ENCODE measurements at regions not wholly inside any gene's neighbourhood (a gene's known extent, or its start where the extent isn't known, plus 50 kb on each side); places are given as distances from the start of the nearest gene placed in this dataset.

GRCh38 chr14:100399052-100399849 is 76.1 kb downstream of the SLC25A47 start:
- no peak for DNase-seq

- no peak for DNase-seq
Observed at GRCh38 chr14:100400115-100400514, 77.0 kb downstream of the SLC25A47 start.

GRCh38 chr14:100401031-100401692 is 78.0 kb downstream of the SLC25A47 start:
- DNase-seq = no peak

- DNase-seq = no peak
Observed at GRCh38 chr14:100401792-100402191, 78.7 kb downstream of the SLC25A47 start.

- no peak for DNase-seq
Observed at GRCh38 chr14:100402631-100403030, 79.5 kb downstream of the SLC25A47 start.

GRCh38 chr14:100403105-100403504 is 80.0 kb downstream of the SLC25A47 start:
- DNase-seq = no peak

- no peak for DNase-seq
Observed at GRCh38 chr14:100403802-100404365, 80.7 kb downstream of the SLC25A47 start.

GRCh38 chr14:100404419-100404818 is 81.3 kb downstream of the SLC25A47 start:
- no peak for DNase-seq

GRCh38 chr14:100405760-100406455 is 82.8 kb downstream of the SLC25A47 start:
- DNase-seq = no peak

GRCh38 chr14:100406505-100407131 is 83.5 kb downstream of the SLC25A47 start:
- no peak for DNase-seq

GRCh38 chr14:100407376-100408102 is 84.4 kb downstream of the SLC25A47 start:
- no peak for DNase-seq

GRCh38 chr14:100408350-100409002 is 85.3 kb downstream of the SLC25A47 start:
- no peak for DNase-seq

GRCh38 chr14:100409003-100409360 is 85.8 kb downstream of the SLC25A47 start:
- no peak for DNase-seq

- DNase-seq = no peak
Observed at GRCh38 chr14:100409651-100410050, 86.5 kb downstream of the SLC25A47 start.

- DNase-seq = no peak
Observed at GRCh38 chr14:100410056-100410565, 87.0 kb downstream of the SLC25A47 start.

GRCh38 chr14:100413699-100414098 is 90.6 kb downstream of the SLC25A47 start:
- DNase-seq = no peak

GRCh38 chr14:100415226-100415625 is 92.1 kb downstream of the SLC25A47 start:
- DNase-seq = no peak

GRCh38 chr14:100416081-100416680 is 93.0 kb downstream of the SLC25A47 start:
- no peak for DNase-seq

- no peak for DNase-seq
Observed at GRCh38 chr14:100416921-100417860, 94.1 kb downstream of the SLC25A47 start.

GRCh38 chr14:100419856-100420255 is 96.7 kb downstream of the SLC25A47 start:
- no peak for DNase-seq

Measured in stimulated activated CD4-positive, alpha-beta T cell treated with anti-CD3 and anti-CD28 coated beads, Interleukin-4, amount 100 ng/mL, for 4 hours (primary cell).